Rectal smooth muscle tissue (tissue), 1 donor: ENCODE measurements at regions not wholly inside any gene's neighbourhood (a gene's known extent, or its start where the extent isn't known, plus 50 kb on each side); places are given as distances from the start of the nearest gene placed in this dataset.

Experiments used
- H3K27ac ChIP-seq: one replicate; pipeline ENCODE4 v1.7.0; 2013; ENCODE audit warnings: low read depth, low read length, inconsistent platforms
- H3K27me3 ChIP-seq: one replicate; pipeline ENCODE4 v1.7.0; 2013; ENCODE audit warnings: low read length; ENCODE audit not compliant: control insufficient read depth, insufficient read depth
- H3K36me3 ChIP-seq: one replicate; pipeline ENCODE4 v1.7.0; 2013; ENCODE audit warnings: low read length; ENCODE audit not compliant: control insufficient read depth, insufficient read depth
- H3K4me1 ChIP-seq: one replicate; pipeline ENCODE4 v1.7.0; 2013; ENCODE audit warnings: low read length; ENCODE audit not compliant: control insufficient read depth, insufficient read depth
- H3K4me3 ChIP-seq: one replicate; pipeline ENCODE4 v1.7.0; 2013; ENCODE audit warnings: low read length
- H3K9ac ChIP-seq: one replicate; pipeline ENCODE4 v1.7.0; 2013; ENCODE audit warnings: low read length

- Histone ChIP-seq H3K9ac (no peak overlapping the region), H3K27me3 (no peaks in the 10 kb centered on the region), H3K4me3 (no peak overlapping the region), H3K27ac (no peak overlapping the region), H3K4me1 (no peaks in the 10 kb centered on the region), H3K36me3 (no peaks in the 10 kb centered on the region)
These were observed 232.9 kb upstream of the USP25 start for GRCh38 chr21:15496911-15497310.

GRCh38 chr21:15498455-15498854 is 231.3 kb upstream of the USP25 start:
- H3K4me3 ChIP-seq, result no peak overlapping the region
- no peaks in the 10 kb centered on the region for H3K36me3 ChIP-seq
- no peak overlapping the region for H3K27ac ChIP-seq
- H3K4me1 ChIP-seq, result no peaks in the 10 kb centered on the region
- H3K9ac ChIP-seq, result no peak overlapping the region
- H3K27me3 ChIP-seq, result no peaks in the 10 kb centered on the region

- H3K4me1 ChIP-seq, result no peaks in the 10 kb centered on the region
- no peak overlapping the region for H3K4me3 ChIP-seq
These were observed 223.7 kb upstream of the USP25 start for GRCh38 chr21:15506086-15506485.

GRCh38 chr21:15508554-15508953 is 221.2 kb upstream of the USP25 start:
- no peak overlapping the region for H3K4me3 ChIP-seq
- no peak overlapping the region for H3K27ac ChIP-seq
- no peaks in the 10 kb centered on the region for H3K27me3 ChIP-seq
- no peaks in the 10 kb centered on the region for H3K4me1 ChIP-seq
- no peak overlapping the region for H3K9ac ChIP-seq
- H3K36me3 ChIP-seq, result no peaks in the 10 kb centered on the region

More at GRCh38 chr21:15506086-15506485, 223.7 kb upstream of the USP25 start:
- H3K36me3 ChIP-seq, result no peaks in the 10 kb centered on the region
- no peak overlapping the region for H3K27ac ChIP-seq
- H3K27me3 ChIP-seq, result no peaks in the 10 kb centered on the region
- no peak overlapping the region for H3K9ac ChIP-seq

- Histone ChIP-seq H3K4me3 (no peak overlapping the region), H3K4me1 (no peaks in the 10 kb centered on the region), H3K36me3 (no peaks in the 10 kb centered on the region), H3K27ac (no peak overlapping the region), H3K27me3 (no peaks in the 10 kb centered on the region), H3K9ac (no peak overlapping the region)
These were observed 215.5 kb upstream of the USP25 start for GRCh38 chr21:15514073-15514946.

- no peak overlapping the region for H3K4me3 ChIP-seq
- no peak overlapping the region for H3K27ac ChIP-seq
- H3K27me3 ChIP-seq, result no peaks in the 10 kb centered on the region
- no peaks in the 10 kb centered on the region for H3K4me1 ChIP-seq
- no peak overlapping the region for H3K9ac ChIP-seq
- H3K36me3 ChIP-seq, result no peaks in the 10 kb centered on the region
These were observed 213.9 kb upstream of the USP25 start for GRCh38 chr21:15515908-15516307.

GRCh38 chr21:15517394-15517793 is 212.4 kb upstream of the USP25 start:
- no peak overlapping the region for H3K9ac ChIP-seq
- H3K4me3 ChIP-seq, result no peak overlapping the region
- no peaks in the 10 kb centered on the region for H3K36me3 ChIP-seq
- no peak overlapping the region for H3K27ac ChIP-seq
- no peaks in the 10 kb centered on the region for H3K27me3 ChIP-seq
- H3K4me1 ChIP-seq, result no peaks in the 10 kb centered on the region

- no peak overlapping the region for H3K4me3 ChIP-seq
- H3K36me3 ChIP-seq, result no peaks in the 10 kb centered on the region
These were observed 208.8 kb upstream of the USP25 start for GRCh38 chr21:15520811-15521643.

GRCh38 chr21:15521644-15522001 is 208.2 kb upstream of the USP25 start:
- no peak overlapping the region for H3K9ac ChIP-seq
- no peaks in the 10 kb centered on the region for H3K36me3 ChIP-seq
- H3K4me1 ChIP-seq, result no peaks in the 10 kb centered on the region
- no peaks in the 10 kb centered on the region for H3K27me3 ChIP-seq
- H3K4me3 ChIP-seq, result no peak overlapping the region
- no peak overlapping the region for H3K27ac ChIP-seq

More at GRCh38 chr21:15520811-15521643, 208.8 kb upstream of the USP25 start:
- H3K4me1 ChIP-seq, result no peaks in the 10 kb centered on the region
- no peak overlapping the region for H3K27ac ChIP-seq
- H3K9ac ChIP-seq, result no peak overlapping the region
- no peaks in the 10 kb centered on the region for H3K27me3 ChIP-seq

- Histone ChIP-seq H3K27ac (no peak overlapping the region), H3K27me3 (no peaks in the 10 kb centered on the region)
These were observed 207.6 kb upstream of the USP25 start for GRCh38 chr21:15522148-15522547.

GRCh38 chr21:15524855-15525254 is 204.9 kb upstream of the USP25 start:
- no peaks in the 10 kb centered on the region for H3K36me3 ChIP-seq
- no peaks in the 10 kb centered on the region for H3K27me3 ChIP-seq
- H3K4me3 ChIP-seq, result no peak overlapping the region
- no peaks in the 10 kb centered on the region for H3K4me1 ChIP-seq
- H3K27ac ChIP-seq, result no peak overlapping the region
- H3K9ac ChIP-seq, result no peak overlapping the region

More at GRCh38 chr21:15522148-15522547, 207.6 kb upstream of the USP25 start:
- no peaks in the 10 kb centered on the region for H3K4me1 ChIP-seq
- no peak overlapping the region for H3K4me3 ChIP-seq
- no peak overlapping the region for H3K9ac ChIP-seq
- H3K36me3 ChIP-seq, result no peaks in the 10 kb centered on the region

- Histone ChIP-seq H3K36me3 (no peaks in the 10 kb centered on the region), H3K4me3 (no peak overlapping the region), H3K9ac (no peak overlapping the region), H3K4me1 (no peaks in the 10 kb centered on the region), H3K27me3 (no peaks in the 10 kb centered on the region), H3K27ac (no peak overlapping the region)
These were observed 203.0 kb upstream of the USP25 start for GRCh38 chr21:15526798-15527197.
